ENCODE measurements at regions not wholly inside any gene's neighbourhood (a gene's known extent, or its start where the extent isn't known, plus 50 kb on each side); places are given as distances from the start of the nearest gene placed in this dataset.

GRCh38 chr7:130961128-130961601 is 227.2 kb upstream of the KLF14 start:
- no peaks in the 10 kb centered on the region for H3K9me3 ChIP-seq (ENCODE audit: insufficient read depth, low read length, severe bottlenecking)
- H3K4me2 ChIP-seq (ENCODE audit: insufficient read depth, low read length): peak overlapping the region; percentile 62
- peak overlapping the region; percentile 66 for H3K9ac ChIP-seq (ENCODE audit: low read depth, low read length)
- peaks cover 17% of the 10 kb centered on the region; the same call in 1 of the 2 replicates for H4K20me1 ChIP-seq (ENCODE audit: insufficient read depth, low read length)
- peak overlapping the region; percentile 83 for H3K27ac ChIP-seq (ENCODE audit: low read length)
- DNase-seq (peak; percentile 89), ATAC-seq (ENCODE audit: insufficient read depth, low read depth) (peak; percentile 87)
- H3K79me2 ChIP-seq (ENCODE audit: insufficient read depth, low read length): peaks cover 87% of the 10 kb centered on the region
- H2AFZ ChIP-seq (ENCODE audit: low read depth, low read length): peak overlapping the region; percentile 30; the same call in 1 of the 2 replicates
- H3K36me3 ChIP-seq (ENCODE audit: insufficient read depth, low read length): peaks cover 29% of the 10 kb centered on the region
- H3K4me3 ChIP-seq (ENCODE audit: low read depth in 1 of 2, low read length in 2 of 2): peak overlapping the region; percentile 32 to 57; a peak in 3 of 4 replicates
- no peaks in the 10 kb centered on the region for H3K27me3 ChIP-seq (ENCODE audit: insufficient read depth, low read length, poor library complexity)
- TF ChIP-seq CTCF (IDR thresholded peaks at IDR 0.05; ENCODE audit: borderline replicate concordance, extremely low read depth, low read length, poor library complexity, severe bottlenecking) (no peak), EZH2 (IDR thresholded peaks at IDR 0.05; ENCODE audit: borderline replicate concordance, low read depth, low read length, severe bottlenecking) (no peak)
- peaks cover 70% of the 10 kb centered on the region for H3K4me1 ChIP-seq (ENCODE audit: insufficient read depth, low read length)

GRCh38 chr7:130962109-130962508 is 228.1 kb upstream of the KLF14 start:
- ATAC-seq (ENCODE audit: insufficient read depth, low read depth): no peak
- H3K4me3 ChIP-seq (ENCODE audit: low read depth in 1 of 2, low read length in 2 of 2): peak overlapping the region in 1 of 2 experiments; percentile 57; a peak in 2 of 4 replicates

GRCh38 chr7:130963339-130963738 is 229.3 kb upstream of the KLF14 start:
- H3K9me3 ChIP-seq (ENCODE audit: insufficient read depth, low read length, severe bottlenecking): no peaks in the 10 kb centered on the region
- H3K4me3 ChIP-seq (ENCODE audit: low read depth in 1 of 2, low read length in 2 of 2): no peak overlapping the region
- ATAC-seq (ENCODE audit: insufficient read depth, low read depth) (no peak), DNase-seq (no peak)
- H3K4me1 ChIP-seq (ENCODE audit: insufficient read depth, low read length): peaks cover 51% of the 10 kb centered on the region
- no peak overlapping the region for H2AFZ ChIP-seq (ENCODE audit: low read depth, low read length)
- H4K20me1 ChIP-seq (ENCODE audit: insufficient read depth, low read length): peaks cover 6% of the 10 kb centered on the region; the same call in 1 of the 2 replicates
- peaks cover 27% of the 10 kb centered on the region for H3K36me3 ChIP-seq (ENCODE audit: insufficient read depth, low read length)
- H3K4me2 ChIP-seq (ENCODE audit: insufficient read depth, low read length): no peak overlapping the region
- no peak for TF ChIP-seq CTCF (IDR thresholded peaks at IDR 0.05; ENCODE audit: borderline replicate concordance, extremely low read depth, low read length, poor library complexity, severe bottlenecking)
- H3K27me3 ChIP-seq (ENCODE audit: insufficient read depth, low read length, poor library complexity): no peaks in the 10 kb centered on the region
- H3K79me2 ChIP-seq (ENCODE audit: insufficient read depth, low read length): peaks cover 83% of the 10 kb centered on the region
- H3K27ac ChIP-seq (ENCODE audit: low read length): peak overlapping the region; percentile 52
- H3K9ac ChIP-seq (ENCODE audit: low read depth, low read length): no peak overlapping the region

More at GRCh38 chr7:130962109-130962508, 228.1 kb upstream of the KLF14 start:
- Histone ChIP-seq H3K79me2 (ENCODE audit: insufficient read depth, low read length) (peaks cover 86% of the 10 kb centered on the region), H3K36me3 (ENCODE audit: insufficient read depth, low read length) (peaks cover 31% of the 10 kb centered on the region), H4K20me1 (ENCODE audit: insufficient read depth, low read length) (peaks cover 13% of the 10 kb centered on the region; the same call in 1 of the 2 replicates), H2AFZ (ENCODE audit: low read depth, low read length) (no peak overlapping the region), H3K27ac (ENCODE audit: low read length) (peak overlapping the region; percentile 83), H3K4me2 (ENCODE audit: insufficient read depth, low read length) (peak overlapping the region; percentile 62), H3K27me3 (ENCODE audit: insufficient read depth, low read length, poor library complexity) (no peaks in the 10 kb centered on the region), H3K9ac (ENCODE audit: low read depth, low read length) (peak overlapping the region; percentile 66), H3K9me3 (ENCODE audit: insufficient read depth, low read length, severe bottlenecking) (no peaks in the 10 kb centered on the region), H3K4me1 (ENCODE audit: insufficient read depth, low read length) (peaks cover 63% of the 10 kb centered on the region)
- no peak for DNase-seq
- TF ChIP-seq CTCF (IDR thresholded peaks at IDR 0.05; ENCODE audit: borderline replicate concordance, extremely low read depth, low read length, poor library complexity, severe bottlenecking): no peak
- no peak for TF ChIP-seq EZH2 (IDR thresholded peaks at IDR 0.05; ENCODE audit: borderline replicate concordance, low read depth, low read length, severe bottlenecking)
